Ovary (tissue), 7 donors: ENCODE measurements at regions not wholly inside any gene's neighbourhood (a gene's known extent, or its start where the extent isn't known, plus 50 kb on each side); places are given as distances from the start of the nearest gene placed in this dataset.

Source experiments
- DNase-seq, 5 donors: peaks; one replicate each; pipeline ENCODE4 v3.0.0-alpha.2; 2019 to 2020
- H3K27ac ChIP-seq, 2 donors: fragments of 200-600 bp; one replicate each; pipeline versions ENCODE4 v1.5.1 to v1.8.0; 2019 to 2022
- H3K27me3 ChIP-seq: fragments of 200-600 bp; one replicate; pipeline ENCODE4 v1.8.0; 2022
- H3K36me3 ChIP-seq: fragments of 200-600 bp; sonication (generic); one replicate; pipeline ENCODE4 v1.5.1; 2019
- H3K4me1 ChIP-seq: one replicate; pipeline ENCODE4 v1.8.1; 2013; ENCODE audit warnings: mild to moderate bottlenecking, moderate library complexity; ENCODE audit not compliant: insufficient read depth
- H3K4me3 ChIP-seq: fragments of 200-600 bp; sonication (generic); one replicate; pipeline ENCODE4 v1.5.1; 2017
- H3K9me3 ChIP-seq, 2 donors: fragments of 200-600 bp in 1 of 2; sonication (generic) in 1 of 2; one replicate each; pipeline versions ENCODE4 v1.5.1 to v1.8.1; 2013 to 2019; ENCODE audit warnings: mild to moderate bottlenecking in 1 of 2, moderate library complexity in 1 of 2
- CTCF ChIP-seq, 3 donors: fragments of 450-650 bp in 2 of 3; fragments of 200-600 bp in 1 of 3; IDR thresholded peaks; one replicate each; pipeline versions ENCODE4 v1.5.1 to v1.8.0; 2016 to 2022; ENCODE audit warnings: antibody characterized with exemption in 3 of 3, mild to moderate bottlenecking in 1 of 3
- EP300 ChIP-seq: sonication (generic); formaldehyde crosslinking; IDR thresholded peaks from one replicate; pipeline ENCODE4 v1.6.1; 2017; ENCODE audit warnings: antibody characterized with exemption
- POLR2A ChIP-seq: fragments of 450-650 bp; IDR thresholded peaks from one replicate; pipeline ENCODE4 v1.6.1; 2017; ENCODE audit warnings: antibody characterized with exemption, mild to moderate bottlenecking, moderate library complexity
- WGBS, 3 donors: extraction: QIAGEN DNeasy Blood & Tissue Kit in 1 of 3; methylation state at CpG; one replicate each; pipeline versions ENCODE4 v1.1.5 to v1.1.7; 2013 to 2017; 5-methylcytosine and 5-hydroxymethylcytosine counted together
- intact Hi-C, 4 donors: fragments of 100-400 bp; cut with DNase I; formaldehyde crosslinking; loops; one replicate each; pipeline versions ENCODE4 v1.11.0 to v1.15.1; 2022 to 2023
- donor health status: DM: no; HTN: no; CAD: no; lungs with moderate emphysema.
- donor health status: DM: no; HTN: no; CAD: no.
- donor health status: Bipolar disorder and iron deficiency.
- donor health status: DM: no; HTN: no; CAD: no.
- donor health status: DM: yes; HTN: yes; CAD: no.

DNA sequence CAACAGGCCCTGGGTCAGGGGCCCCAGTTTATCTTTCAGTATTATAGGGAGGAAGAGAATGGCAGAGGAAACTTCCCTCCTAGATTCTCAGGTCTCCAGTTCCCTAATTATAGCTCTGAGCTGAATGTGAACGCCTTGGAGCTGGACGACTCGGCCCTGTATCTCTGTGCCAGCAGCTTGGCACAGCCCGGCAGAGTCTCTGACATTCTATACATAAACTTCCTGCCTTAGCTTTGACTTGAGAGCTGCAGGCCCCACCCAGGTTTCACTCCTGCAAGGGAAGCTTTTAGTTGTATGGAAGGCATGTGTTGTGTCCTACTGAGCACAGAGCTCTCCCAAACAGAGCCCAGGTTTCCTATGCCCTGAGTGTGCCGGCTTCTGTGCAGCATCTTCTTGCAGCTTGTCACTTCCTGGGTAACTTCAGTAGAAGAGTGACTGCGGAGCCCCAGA, 205.6 kb upstream of the PRSS58 start:
- intact Hi-C loops: no loop called here
- Histone ChIP-seq H3K27ac (no peak overlapping the region), H3K36me3 (no peaks in the 10 kb centered on the region), H3K27me3 (no peaks in the 10 kb centered on the region), H3K4me1 (no peaks in the 10 kb centered on the region), H3K9me3 (no peaks in the 10 kb centered on the region), H3K4me3 (no peak overlapping the region)
- no peak for TF ChIP-seq POLR2A
- no peak for TF ChIP-seq EP300
- no peak for TF ChIP-seq CTCF (IDR thresholded peaks at IDR 0.05)
- DNase-seq: no peak
- WGBS, 3 donors: 48 to 52% (median 52%) methylated on average over 6 of the region's 6 CpGs

DNA sequence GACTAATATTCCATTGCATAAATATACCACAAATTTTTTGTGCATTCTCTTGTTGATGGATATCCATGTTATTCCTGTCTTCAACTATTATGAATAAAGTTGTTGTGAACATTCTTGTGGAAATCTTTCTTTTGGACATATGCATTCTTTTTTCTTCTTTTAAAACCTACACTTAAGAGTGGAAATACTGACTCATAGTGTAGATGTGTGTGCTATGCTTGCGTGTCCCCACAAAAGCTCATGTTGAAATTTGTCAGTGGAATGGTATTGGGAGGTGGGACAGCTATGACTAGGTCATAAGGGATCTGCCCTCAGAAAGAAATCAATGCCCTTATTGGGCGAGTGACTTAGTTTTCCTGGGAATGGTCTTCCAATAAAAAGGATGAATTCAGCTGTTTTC, 203.6 kb upstream of the PRSS58 start:
- 78 to 88% (median 81%) methylated on average over 2 of the region's 2 CpGs for WGBS, 3 donors
- intact Hi-C loops: no loop called here
- no peak overlapping the region for H3K4me3 ChIP-seq
- TF ChIP-seq EP300 (no peak), POLR2A (no peak), CTCF (IDR thresholded peaks at IDR 0.05) (no peak)
- H3K27me3 ChIP-seq: no peaks in the 10 kb centered on the region
- no peaks in the 10 kb centered on the region for H3K9me3 ChIP-seq
- no peaks in the 10 kb centered on the region for H3K36me3 ChIP-seq
- no peak for DNase-seq
- H3K4me1 ChIP-seq: no peaks in the 10 kb centered on the region
- no peak overlapping the region for H3K27ac ChIP-seq

- 37 to 42% (median 39%) methylated on average over 7 of the region's 7 CpGs for WGBS, 3 donors
- no peaks in the 10 kb centered on the region for H3K27me3 ChIP-seq
- H3K36me3 ChIP-seq: no peaks in the 10 kb centered on the region
- H3K4me3 ChIP-seq: no peak overlapping the region
- no peak overlapping the region for H3K27ac ChIP-seq
- DNase-seq: no peak
- TF ChIP-seq CTCF (IDR thresholded peaks at IDR 0.05) (no peak), POLR2A (no peak), EP300 (no peak)
- intact Hi-C loops: no loop called here
- H3K9me3 ChIP-seq: no peaks in the 10 kb centered on the region
- H3K4me1 ChIP-seq: no peaks in the 10 kb centered on the region
Measured at GRCh38 chr7:142460402-142461117, 202.7 kb upstream of the PRSS58 start.

DNA sequence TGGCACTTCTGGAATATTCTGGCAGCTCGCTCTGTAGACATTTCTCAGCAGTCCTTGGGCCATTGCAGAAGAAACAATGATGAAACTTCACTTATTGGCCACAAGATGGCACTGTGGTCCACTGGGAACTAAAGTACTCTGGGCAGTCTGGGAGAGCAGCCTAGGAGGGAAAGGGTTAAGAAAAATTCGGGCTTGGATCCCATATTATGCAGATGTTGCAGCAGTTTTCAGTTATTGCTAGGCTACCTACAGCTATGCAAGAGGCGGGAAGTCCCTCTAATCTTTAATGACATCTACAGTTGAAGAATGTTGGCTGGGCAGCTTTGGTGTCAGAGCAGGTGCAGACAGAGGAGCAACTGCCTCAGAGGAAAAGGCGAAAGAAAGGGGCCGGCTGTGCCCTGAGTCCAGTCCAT, 201.7 kb upstream of the PRSS58 start:
- H3K4me3 ChIP-seq: no peak overlapping the region
- H3K27ac ChIP-seq: no peak overlapping the region
- no peaks in the 10 kb centered on the region for H3K4me1 ChIP-seq
- no peaks in the 10 kb centered on the region for H3K27me3 ChIP-seq
- intact Hi-C loops: no loop called here
- no peak for DNase-seq
- H3K9me3 ChIP-seq: no peaks in the 10 kb centered on the region
- WGBS, 3 donors: 5 to 13% (median 8%) methylated on average over 5 of the region's 5 CpGs
- TF ChIP-seq EP300: no peak
- TF ChIP-seq CTCF (IDR thresholded peaks at IDR 0.05): no peak
- no peak for TF ChIP-seq POLR2A
- H3K36me3 ChIP-seq: no peaks in the 10 kb centered on the region
